ENCODE measurements at regions not wholly inside any gene's neighbourhood (a gene's known extent, or its start where the extent isn't known, plus 50 kb on each side); places are given as distances from the start of the nearest gene placed in this dataset.

DNA sequence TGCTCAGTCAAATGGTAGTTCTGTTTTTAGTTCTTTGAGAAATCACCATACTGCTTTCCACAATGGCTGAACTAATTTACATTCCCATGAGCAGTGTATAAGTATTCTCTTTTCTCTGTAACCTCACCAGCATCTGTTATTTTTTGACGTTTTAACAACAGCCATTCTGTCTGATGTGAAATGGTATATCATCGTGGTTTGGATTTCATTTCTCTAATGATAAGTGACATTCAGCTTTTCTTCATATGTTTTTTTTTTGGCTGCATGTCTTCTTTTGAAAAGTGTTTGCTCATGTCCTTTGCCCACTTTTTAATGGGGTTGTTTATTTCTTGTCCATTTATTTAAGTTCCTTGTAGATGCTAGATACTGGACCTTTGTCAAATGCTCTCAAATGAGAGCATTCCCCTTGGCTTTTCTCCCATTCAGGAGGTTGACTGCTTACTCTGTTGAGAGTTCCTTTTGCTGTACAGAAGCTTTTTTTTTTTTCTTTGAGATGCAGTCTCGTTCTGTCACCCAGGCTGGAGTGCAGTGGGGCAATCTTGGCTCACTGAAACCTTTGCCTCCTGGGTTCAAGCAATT, 58.7 kb upstream of the RGMB start:
- no peak for DNase-seq

DNA sequence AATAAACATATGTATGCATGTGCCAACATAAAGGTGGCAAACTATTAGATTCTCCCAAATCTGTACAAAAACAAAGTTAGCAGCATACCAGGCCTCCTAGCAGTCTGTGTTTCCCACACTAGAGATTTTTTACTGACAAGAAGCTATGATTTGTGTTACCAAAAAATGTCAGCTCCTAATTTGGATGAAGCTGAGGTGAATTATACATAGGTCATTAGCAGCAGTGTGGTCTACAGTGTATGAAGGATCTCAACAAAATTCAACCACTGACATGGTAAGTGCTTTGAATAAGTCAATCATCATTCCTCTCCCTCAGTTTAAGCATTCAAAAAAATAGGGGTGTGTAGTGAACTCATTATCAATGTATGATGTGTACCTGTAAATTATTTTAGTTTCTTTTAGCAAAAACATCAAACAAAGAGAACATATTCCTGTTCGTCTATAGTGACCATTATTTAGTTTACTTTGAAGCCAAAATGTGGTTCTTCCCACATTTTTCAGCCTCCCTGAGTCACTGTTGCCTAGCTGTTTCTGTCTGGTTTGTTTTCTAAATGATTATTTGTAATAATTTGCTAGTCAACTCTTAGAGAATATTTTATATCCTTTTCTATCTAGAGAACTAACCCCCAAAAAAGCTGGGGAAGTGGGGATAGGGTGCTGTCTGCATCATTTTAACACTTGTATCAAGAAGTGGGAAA, 52.1 kb upstream of the RGMB start:
- no peak for DNase-seq

- DNase-seq: no peak
Measured at GRCh38 chr5:98722188-98722587, 51.3 kb upstream of the RGMB start.

DNA sequence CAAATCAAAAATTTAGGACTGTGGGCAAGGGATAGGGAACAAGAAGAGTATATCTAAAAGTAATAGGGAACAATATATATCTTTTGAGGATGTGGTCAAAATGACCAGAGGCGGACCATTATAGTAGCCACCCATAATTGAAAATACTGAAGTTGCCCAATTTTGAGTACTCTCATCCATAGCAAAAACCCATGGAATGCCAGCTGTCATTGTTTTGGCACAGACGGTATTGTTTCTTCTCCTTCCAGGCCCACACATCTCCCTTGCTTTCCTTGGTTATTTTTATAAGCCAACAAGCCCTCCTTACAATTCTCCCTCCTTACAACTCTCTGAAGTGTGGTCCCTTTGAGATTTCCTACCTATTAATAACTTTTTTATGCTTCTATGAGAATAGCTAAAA, 50.4 kb upstream of the RGMB start:
- no peak for DNase-seq
